Heart left ventricle (tissue), 16 donors: ENCODE measurements at regions not wholly inside any gene's neighbourhood (a gene's known extent, or its start where the extent isn't known, plus 50 kb on each side); places are given as distances from the start of the nearest gene placed in this dataset.
"Not testable (repeated sequence)": the region's sequence is repeated elsewhere in the genome, so short reads cannot be mapped to it uniquely, and the experiment has no call there.

Source experiments
- ATAC-seq, 4 donors: fragments of 200-7000 bp; cut with Tn5 transposase; one replicate each; pipeline ENCODE4 v1.9.1; 2020 to 2022; ENCODE audit warnings: moderate library complexity in 4 of 4, mild to moderate bottlenecking in 3 of 4, moderate number of reproducible peaks in 1 of 4
- DNase-seq, 5 donors: peaks; one replicate each; pipeline ENCODE4 v3.0.0-alpha.2; 2020
- H3K27ac ChIP-seq, 12 donors: fragments of 200-600 bp; sonication (generic) in 4 of 12; one replicate each; pipeline versions ENCODE4 v1.5.0 to v1.8.0; 2016 to 2022; ENCODE audit warnings: mild to moderate bottlenecking in 2 of 12
- H3K27me3 ChIP-seq, 9 donors: fragments of 200-600 bp; sonication (generic) in 2 of 9; one replicate each; pipeline versions ENCODE4 v1.5.1 to v1.8.0; 2016 to 2022; ENCODE audit warnings: mild to moderate bottlenecking in 3 of 9
- H3K36me3 ChIP-seq, 9 donors: fragments of 200-600 bp; sonication (generic) in 2 of 9; one replicate each; pipeline versions ENCODE4 v1.5.0 to v1.8.0; 2018 to 2022; ENCODE audit warnings: mild to moderate bottlenecking in 2 of 9
- H3K4me1 ChIP-seq, 12 donors: fragments of 200-600 bp; sonication (generic) in 4 of 12; one replicate each; pipeline versions ENCODE4 v1.5.0 to v1.8.0; 2016 to 2022; ENCODE audit warnings: mild to moderate bottlenecking in 3 of 12
- H3K4me3 ChIP-seq, 12 donors: fragments of 200-600 bp; sonication (generic) in 4 of 12; one replicate each; pipeline versions ENCODE4 v1.5.0 to v1.8.0; 2017 to 2022; ENCODE audit warnings: mild to moderate bottlenecking in 9 of 12, moderate library complexity in 4 of 12
- H3K9me3 ChIP-seq, 12 donors: fragments of 200-600 bp; sonication (generic) in 4 of 12; one replicate each; pipeline versions ENCODE4 v1.5.0 to v1.8.0; 2016 to 2022; ENCODE audit warnings: mild to moderate bottlenecking in 1 of 12
- CTCF ChIP-seq, 12 donors: fragments of 200-600 bp; sonication (generic) in 4 of 12; IDR thresholded peaks; one replicate each; pipeline versions ENCODE4 v1.5.0 to v1.8.0; 2018 to 2022; ENCODE audit warnings: antibody characterized with exemption in 12 of 12, mild to moderate bottlenecking in 5 of 12
- POLR2A ChIP-seq, 2 donors: fragments of 450-650 bp; IDR thresholded peaks; one replicate each; pipeline ENCODE4 v1.6.1; 2017; ENCODE audit warnings: antibody characterized with exemption in 2 of 2, mild to moderate bottlenecking in 2 of 2, moderate library complexity in 2 of 2
- WGBS, 4 donors: extraction: QIAGEN DNeasy Blood & Tissue Kit in 2 of 4; methylation state at CpG; one replicate each; pipeline versions ENCODE4 v1.1.5 to v1.1.7; 2013 to 2018; 5-methylcytosine and 5-hydroxymethylcytosine counted together
- intact Hi-C, 10 donors: fragments of 100-400 bp; cut with DNase I; formaldehyde crosslinking; loops; one replicate each; pipeline versions ENCODE4 v1.11.1 to v1.14.2; 2022
- donor health status: ischemic (EF 13 %, LVEDD 7.1; RV severe dilation, severe dysfunction).
- donor health status: healthy with polysubstance abuse.
- donor health status: DM: no; HTN: yes; CAD: no.
- donor health status: DM: no; HTN: no; CAD: no.
- donor health status: ischemic (EF 25% LVEDD 6.9; RV normal size, moderate dysfunction).
- donor health status: ischemic (EF 25% LVEDD 5.7; RV mildly dilated, moderate dysfunction).
- donor health status: healthy.
- donor health status: DM: yes; HTN: yes; CAD: no.
- donor health status: ischemic (EF 35%, LVEDD 5.7; RV mildly dilated, moderate dysfunction).
- donor health status: nonischemic (EF 11% LVEDD 7.7; RV severe dilation, severe dysfunction).
- donor health status: DM: yes; HTN: yes; CAD: no.
- donor health status: PGD.
- donor health status: ischemic (EF 29% LVEDD 5.4; RV normal size, mild dysfunction).
- donor health status: nonischemic (EF 23%, LVEDD 6.1; RV moderate dilation, normal function).

- WGBS, 4 donors = 47 to 74% (median 64%) methylated on average over 5 of the region's 5 CpGs
- peaks cover 0 to 22% (median 0%) of the 10 kb centered on the region in 12 donors for H3K4me1 ChIP-seq
- DNase-seq (no peak), ATAC-seq (peak in 1 of 4 donors; percentile 46)
- TF ChIP-seq POLR2A (IDR thresholded peaks at IDR 0.05) (no peak), CTCF (IDR thresholded peaks at IDR 0.05) (no peak)
- intact Hi-C loops = no loop called here
- no peaks in the 10 kb centered on the region for H3K27me3 ChIP-seq
- no peak overlapping the region for H3K27ac ChIP-seq
- H3K36me3 ChIP-seq = no peaks in the 10 kb centered on the region
- no peak overlapping the region for H3K4me3 ChIP-seq
- H3K9me3 ChIP-seq = peaks cover 0 to 7% (median 0%) of the 10 kb centered on the region in 12 donors
Observed at GRCh38 chr6:105675715-105676397, 273.0 kb upstream of the PREP start.

- ATAC-seq, H3K27me3 ChIP-seq, H3K27ac ChIP-seq, H3K4me3 ChIP-seq, intact Hi-C loops, H3K9me3 ChIP-seq, H3K36me3 ChIP-seq, DNase-seq: not testable (repeated sequence)
- H3K4me1 ChIP-seq = peaks cover 0 to 19% (median 0%) of the 10 kb centered on the region in 12 donors
- 77 to 89% (median 86%) methylated on average over 2 of the region's 2 CpGs for WGBS, 4 donors
Observed at GRCh38 chr6:105672856-105673538, 270.1 kb upstream of the PREP start.

- no peak overlapping the region for H3K4me3 ChIP-seq
- peaks cover 0 to 8% (median 0%) of the 10 kb centered on the region in 12 donors for H3K9me3 ChIP-seq
- H3K27ac ChIP-seq = no peak overlapping the region
- ATAC-seq = no peak
- 70 to 94% (median 92%) methylated on average over 4 to 5 of the region's 5 CpGs for WGBS, 4 donors
- TF ChIP-seq POLR2A (IDR thresholded peaks at IDR 0.05) (no peak), CTCF (IDR thresholded peaks at IDR 0.05) (no peak)
- no peaks in the 10 kb centered on the region for H3K36me3 ChIP-seq
- no peaks in the 10 kb centered on the region for H3K4me1 ChIP-seq
- no peak for DNase-seq
- no peaks in the 10 kb centered on the region for H3K27me3 ChIP-seq
- intact Hi-C loops = no loop called here
Observed at GRCh38 chr6:105669232-105669631, 266.4 kb upstream of the PREP start.

- H3K27ac ChIP-seq = no peak overlapping the region
- DNase-seq = no peak
- no peaks in the 10 kb centered on the region for H3K4me1 ChIP-seq
- ATAC-seq = no peak
- no peaks in the 10 kb centered on the region for H3K27me3 ChIP-seq
- no peaks in the 10 kb centered on the region for H3K36me3 ChIP-seq
- 90 to 94% (median 92%) methylated on average over 12 of the region's 12 CpGs for WGBS, 4 donors
- TF ChIP-seq CTCF (IDR thresholded peaks at IDR 0.05) (no peak), POLR2A (IDR thresholded peaks at IDR 0.05) (no peak)
- no peak overlapping the region for H3K4me3 ChIP-seq
- H3K9me3 ChIP-seq = peaks cover 0 to 12% (median 0%) of the 10 kb centered on the region in 12 donors
- intact Hi-C loops = no loop called here
Observed at GRCh38 chr6:105667056-105667455, 264.2 kb upstream of the PREP start.
